ENCODE measurements at regions not wholly inside any gene's neighbourhood (a gene's known extent, or its start where the extent isn't known, plus 50 kb on each side); places are given as distances from the start of the nearest gene placed in this dataset.

DNA sequence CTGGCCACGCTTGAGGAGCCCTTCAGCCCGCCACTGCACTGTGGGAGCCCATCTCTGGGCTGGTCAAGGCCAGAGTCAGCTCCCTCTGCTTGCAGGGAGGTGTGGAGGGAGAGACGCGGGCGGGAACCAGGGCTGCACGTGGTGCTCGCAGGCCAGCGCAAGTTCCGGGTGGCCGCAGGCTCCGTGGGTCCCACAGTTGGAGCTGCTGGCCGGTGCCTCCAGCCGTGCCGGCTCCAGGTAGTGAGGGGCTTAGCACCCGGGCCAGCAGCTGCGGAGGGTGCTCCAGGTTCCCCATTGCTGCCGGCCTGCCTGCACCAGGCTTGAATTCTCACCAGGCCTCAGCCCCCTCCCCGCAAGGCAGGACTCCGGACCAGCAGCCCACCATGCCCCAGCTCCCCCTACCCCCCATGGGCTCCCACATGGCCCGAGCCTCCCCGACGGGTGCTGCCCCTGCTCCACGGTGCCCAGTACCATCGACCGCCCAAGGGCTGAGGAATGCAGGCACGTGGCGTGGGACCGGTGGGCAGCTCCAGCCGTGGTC lies 192.8 kb upstream of the IZUMO3 start:
- TF ChIP-seq, protein P1, sequence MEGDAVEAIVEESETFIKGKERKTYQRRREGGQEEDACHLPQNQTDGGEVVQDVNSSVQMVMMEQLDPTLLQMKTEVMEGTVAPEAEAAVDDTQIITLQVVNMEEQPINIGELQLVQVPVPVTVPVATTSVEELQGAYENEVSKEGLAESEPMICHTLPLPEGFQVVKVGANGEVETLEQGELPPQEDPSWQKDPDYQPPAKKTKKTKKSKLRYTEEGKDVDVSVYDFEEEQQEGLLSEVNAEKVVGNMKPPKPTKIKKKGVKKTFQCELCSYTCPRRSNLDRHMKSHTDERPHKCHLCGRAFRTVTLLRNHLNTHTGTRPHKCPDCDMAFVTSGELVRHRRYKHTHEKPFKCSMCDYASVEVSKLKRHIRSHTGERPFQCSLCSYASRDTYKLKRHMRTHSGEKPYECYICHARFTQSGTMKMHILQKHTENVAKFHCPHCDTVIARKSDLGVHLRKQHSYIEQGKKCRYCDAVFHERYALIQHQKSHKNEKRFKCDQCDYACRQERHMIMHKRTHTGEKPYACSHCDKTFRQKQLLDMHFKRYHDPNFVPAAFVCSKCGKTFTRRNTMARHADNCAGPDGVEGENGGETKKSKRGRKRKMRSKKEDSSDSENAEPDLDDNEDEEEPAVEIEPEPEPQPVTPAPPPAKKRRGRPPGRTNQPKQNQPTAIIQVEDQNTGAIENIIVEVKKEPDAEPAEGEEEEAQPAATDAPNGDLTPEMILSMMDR (conservative IDR thresholded peaks at IDR 0.05) = no peak
- TF ChIP-seq ZFX (IDR thresholded peaks at IDR 0.05) = no peak

All from C4-2B (cell line).